Erythroblast (primary cell): ENCODE measurements at regions not wholly inside any gene's neighbourhood (a gene's known extent, or its start where the extent isn't known, plus 50 kb on each side); places are given as distances from the start of the nearest gene placed in this dataset.
"Not testable (repeated sequence)": the region's sequence is repeated elsewhere in the genome, so short reads cannot be mapped to it uniquely, and the experiment has no call there.

ENCODE experiments used
- GATA1 ChIP-seq: IDR thresholded peaks from 2 replicates; pipeline ENCODE4 v1.6.1; 2011; ENCODE audit warnings: low read depth, mild to moderate bottlenecking, control low read depth, low read length, moderate library complexity
- POLR2A ChIP-seq: IDR thresholded peaks from 2 replicates; pipeline ENCODE4 v1.6.1; 2011; ENCODE audit warnings: mild to moderate bottlenecking, low read length

DNA sequence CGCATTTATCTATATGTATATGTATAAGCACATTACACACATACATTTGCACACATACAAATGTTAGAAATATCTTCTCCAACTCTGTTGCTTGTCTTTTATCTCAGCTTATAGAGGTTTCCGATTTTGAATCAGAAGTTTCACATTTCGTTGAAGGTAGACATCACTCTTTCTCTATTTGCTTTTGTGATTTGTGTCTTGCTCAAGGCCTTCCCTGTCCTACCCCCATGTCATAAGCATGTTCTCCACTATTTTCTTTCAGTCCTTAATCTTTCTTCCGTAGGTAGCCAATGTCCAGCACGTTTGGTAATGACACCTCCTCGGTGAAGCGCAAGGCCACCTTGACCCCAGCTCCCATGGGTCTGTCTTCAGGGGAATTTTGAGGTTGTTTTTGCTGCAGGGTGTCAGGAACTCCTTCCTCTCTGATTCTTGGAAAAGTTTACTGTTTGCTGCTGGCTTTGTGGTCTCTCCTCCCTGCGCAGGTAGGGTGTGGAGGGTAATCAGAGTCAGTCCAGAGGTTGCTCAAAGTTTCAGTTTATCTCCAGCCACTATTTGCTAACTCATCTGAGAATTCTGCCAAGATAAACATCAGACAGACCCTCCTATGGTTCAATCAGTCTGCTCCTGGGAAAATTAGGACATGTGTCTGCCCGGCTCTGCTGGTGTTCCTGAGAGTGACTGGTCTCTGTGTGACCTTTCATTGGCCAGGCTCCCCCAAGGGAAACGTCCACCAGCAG is 171.7 kb downstream of the BCL2L11 start:
- TF ChIP-seq POLR2A, GATA1: not testable (repeated sequence)
